ENCODE measurements at regions not wholly inside any gene's neighbourhood (a gene's known extent, or its start where the extent isn't known, plus 50 kb on each side); places are given as distances from the start of the nearest gene placed in this dataset.
"Not testable (repeated sequence)": the region's sequence is repeated elsewhere in the genome, so short reads cannot be mapped to it uniquely, and the experiment has no call there.

DNA sequence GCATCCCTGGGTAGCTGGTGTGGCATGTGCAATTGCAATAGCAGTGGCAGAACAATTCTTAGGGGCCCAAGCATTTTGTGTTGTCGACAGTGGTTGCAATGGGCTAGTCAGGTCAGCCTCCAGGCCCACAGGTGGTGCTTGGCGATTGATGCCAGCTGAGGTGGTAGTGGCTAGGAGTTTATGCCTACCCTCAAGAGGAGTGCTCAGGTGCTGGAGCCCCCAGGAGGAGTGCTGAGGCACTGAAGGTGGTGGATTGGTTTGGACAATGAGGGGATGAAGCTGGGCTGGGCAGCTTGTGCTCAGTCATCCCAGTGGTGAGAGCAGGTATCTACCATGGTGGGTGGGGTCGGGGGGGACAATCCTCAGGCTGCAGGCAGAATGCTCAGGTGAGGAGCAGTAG lies 877.9 kb upstream of the TMEFF2 start:
- DNase-seq = no peak

- DNase-seq = not testable (repeated sequence)
Measured at GRCh38 chr2:193025556-193025955, 830.8 kb upstream of the TMEFF2 start.

DNA sequence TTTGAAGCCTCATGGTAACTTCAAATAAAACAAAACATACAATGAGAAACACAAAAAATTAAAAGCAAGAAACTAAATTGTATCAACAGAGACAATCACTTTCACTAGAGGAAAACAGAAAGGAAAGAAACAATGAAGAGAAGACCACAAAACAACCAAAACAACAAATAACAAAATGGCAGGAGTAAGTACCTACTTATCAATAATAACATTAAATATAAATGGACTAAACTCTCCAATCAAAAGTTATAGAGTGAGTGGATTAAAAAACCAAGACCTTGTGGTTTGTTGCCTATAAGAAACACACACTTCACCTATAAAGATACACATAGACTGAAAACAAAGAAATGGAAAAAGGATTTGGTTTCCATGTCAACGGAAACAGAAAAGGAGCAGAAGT lies 830.1 kb upstream of the TMEFF2 start:
- no peak for DNase-seq

GRCh38 chr2:193011870-193012269 lies 817.1 kb upstream of the TMEFF2 start:
- DNase-seq = no peak

DNA sequence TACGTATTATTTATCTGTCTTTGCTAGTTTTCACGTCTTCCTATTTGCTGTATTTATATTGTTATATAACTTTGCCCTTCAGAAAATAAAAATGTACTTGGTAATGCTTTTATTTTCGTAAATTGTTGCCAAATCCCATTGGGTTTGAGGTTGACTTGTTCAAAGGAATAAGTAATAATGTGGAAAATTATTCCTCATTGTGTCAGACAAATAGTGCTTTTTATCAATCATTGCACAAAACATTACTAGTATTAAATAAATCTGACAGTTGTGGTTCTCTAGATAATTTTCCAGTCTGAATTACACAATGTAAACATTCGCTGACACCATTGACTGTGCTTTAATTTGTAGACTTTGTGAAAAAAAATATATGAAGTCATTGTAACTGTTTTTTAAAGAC lies 798.3 kb upstream of the TMEFF2 start:
- no peak for DNase-seq

- DNase-seq = no peak
Measured at GRCh38 chr2:192983173-192983572, 788.4 kb upstream of the TMEFF2 start.

DNA sequence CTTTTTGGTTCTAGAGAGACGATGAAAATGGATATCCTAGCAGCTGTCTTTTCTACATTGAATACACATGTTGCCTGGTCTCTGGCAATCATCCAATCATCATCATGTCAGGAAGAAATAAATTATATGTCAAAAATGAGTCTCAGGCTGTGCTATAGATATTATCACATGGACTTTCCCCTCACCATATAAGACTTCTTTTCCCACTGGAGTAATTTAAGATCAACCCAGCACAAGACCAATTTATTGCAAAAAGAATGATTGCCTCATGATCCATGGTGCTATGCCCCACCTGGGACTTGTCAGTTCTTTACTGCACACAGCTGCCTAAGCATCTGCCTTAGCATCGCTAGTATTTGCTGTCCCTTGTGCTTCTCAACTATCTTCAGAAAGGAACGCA lies 783.7 kb upstream of the TMEFF2 start:
- DNase-seq = no peak

- DNase-seq = no peak
Measured at GRCh38 chr2:192971981-192972380, 777.2 kb upstream of the TMEFF2 start.

DNA sequence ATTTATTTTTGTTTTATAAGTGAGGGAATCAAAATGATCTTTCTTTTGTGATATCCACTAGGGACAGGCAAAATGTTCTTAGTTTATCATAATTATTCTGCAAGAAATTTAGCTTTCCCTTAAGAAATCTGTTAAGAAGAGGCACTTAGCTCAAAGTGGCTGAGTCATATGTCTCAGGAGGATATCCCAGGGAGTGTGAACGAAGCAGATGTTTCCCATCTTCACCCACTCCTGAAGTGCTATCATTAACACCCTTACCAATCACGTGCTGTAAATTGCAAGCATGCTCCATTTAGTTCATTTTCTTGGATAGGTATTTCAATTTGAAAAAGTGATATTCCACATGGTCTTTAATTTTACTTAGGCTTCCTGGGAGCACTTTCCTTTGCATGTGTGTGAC lies 774.3 kb upstream of the TMEFF2 start:
- no peak for DNase-seq

DNA sequence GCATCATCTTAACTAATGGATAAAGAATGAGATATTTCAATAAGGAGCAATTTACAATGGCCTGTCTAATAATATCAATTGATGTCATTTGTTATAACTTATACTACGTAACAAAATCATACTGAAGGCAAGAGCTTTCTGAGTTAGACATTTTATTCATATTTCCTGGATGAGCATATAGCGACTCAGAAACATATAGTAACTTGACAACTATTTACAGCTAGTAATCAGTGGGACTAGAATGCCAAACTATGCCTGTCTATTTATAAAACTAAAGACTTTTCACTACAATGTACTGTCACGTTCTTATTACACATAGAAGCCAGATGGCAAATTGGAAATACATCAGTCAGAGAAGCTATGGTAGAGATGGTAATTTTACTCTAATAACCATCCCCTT lies 766.2 kb upstream of the TMEFF2 start:
- DNase-seq = no peak

DNA sequence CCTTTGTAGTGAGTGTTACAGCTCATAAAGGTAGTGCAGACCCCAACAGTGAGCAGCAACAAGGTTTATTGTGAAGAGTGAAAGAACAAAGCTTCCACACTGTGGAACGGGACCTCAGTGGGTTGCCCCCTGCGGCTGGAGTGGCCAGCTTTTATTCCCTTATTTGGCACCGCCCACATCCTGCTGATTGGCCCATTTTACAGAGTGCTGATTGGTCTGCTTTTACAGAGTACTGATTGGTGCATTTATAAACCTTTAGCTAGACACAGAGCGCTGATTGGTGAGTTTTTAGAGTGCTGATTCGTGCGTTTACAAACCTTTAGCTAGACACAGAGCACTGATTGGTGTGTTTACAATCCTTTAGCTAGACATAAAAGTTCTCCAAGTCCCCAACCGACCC lies 763.9 kb upstream of the TMEFF2 start:
- DNase-seq = not testable (repeated sequence)

DNA sequence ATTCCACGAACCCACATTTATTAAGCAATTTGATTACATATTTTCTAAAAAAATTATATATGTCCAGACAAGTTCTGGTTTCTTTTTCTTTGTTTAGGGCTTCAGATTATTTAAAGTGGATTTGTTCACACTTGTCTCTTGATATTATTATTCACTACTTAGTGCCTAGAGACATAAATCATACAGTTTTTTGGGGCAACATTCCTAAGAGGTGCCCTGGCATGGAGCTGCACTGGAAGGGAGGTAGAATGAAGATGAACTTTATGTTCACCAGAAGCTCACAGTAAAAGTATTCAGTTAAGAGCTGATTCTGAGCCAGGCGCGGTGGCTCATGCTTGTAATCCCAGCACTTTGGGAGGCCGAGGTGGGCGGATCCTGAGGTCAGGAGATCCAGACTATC lies 762.7 kb upstream of the TMEFF2 start:
- DNase-seq = no peak

DNA sequence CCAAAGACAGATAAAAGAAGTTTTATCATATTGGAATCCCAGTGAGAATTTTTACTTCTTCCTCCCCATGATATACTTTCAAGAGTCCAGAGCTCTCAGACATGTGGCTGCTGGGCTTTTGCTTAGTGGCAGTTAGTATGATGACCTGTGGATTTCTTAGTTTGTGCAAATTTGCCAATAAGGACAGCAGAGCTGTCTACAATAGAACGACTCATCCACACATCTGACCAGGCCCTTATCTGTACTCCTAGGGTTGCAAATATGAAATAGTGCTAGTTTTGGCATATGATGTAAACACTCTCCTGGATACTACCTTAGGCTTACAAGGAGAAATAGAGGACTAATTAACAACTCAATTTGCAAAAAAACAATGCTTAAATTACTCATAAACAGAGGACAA lies 758.4 kb upstream of the TMEFF2 start:
- no peak for DNase-seq

GRCh38 chr2:192952245-192952644 lies 757.5 kb upstream of the TMEFF2 start:
- DNase-seq = no peak

DNA sequence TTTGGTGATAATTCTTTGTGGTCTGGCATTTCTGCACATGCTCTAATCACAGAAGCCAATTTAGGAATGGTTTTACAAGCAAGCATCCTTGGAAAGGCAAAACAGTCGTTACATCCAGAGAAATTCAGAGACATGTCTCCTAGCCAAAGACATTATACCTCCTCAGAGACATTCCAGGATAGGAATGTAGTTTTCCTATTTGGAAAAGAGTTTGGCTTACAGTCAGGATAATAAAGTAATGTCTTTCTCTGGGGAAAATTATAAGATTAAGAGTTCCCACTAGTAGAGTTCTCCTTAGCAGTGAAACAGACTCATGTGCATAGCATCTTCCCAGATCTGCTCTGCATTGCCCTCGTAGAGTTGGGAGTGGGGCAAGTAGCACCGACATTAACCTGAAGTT lies 753.6 kb upstream of the TMEFF2 start:
- no peak for DNase-seq

DNA sequence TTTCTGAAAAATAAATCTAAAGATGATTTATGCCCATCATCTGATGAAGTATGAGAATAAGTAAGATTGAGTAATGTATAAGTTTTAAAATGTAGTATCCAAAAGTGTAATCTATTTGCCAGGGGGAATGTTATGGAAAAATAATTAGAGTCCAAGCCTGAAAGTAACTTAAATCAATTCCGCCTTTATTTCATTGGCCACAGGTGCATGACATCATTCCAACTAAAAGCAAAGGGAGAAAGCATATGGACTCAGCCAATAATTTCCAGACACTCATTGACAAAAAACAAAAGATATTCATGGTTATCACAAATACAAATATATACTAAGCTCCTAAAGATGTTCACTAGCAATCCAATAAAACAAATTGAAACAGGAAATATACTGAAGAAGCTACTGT lies 752.6 kb upstream of the TMEFF2 start:
- DNase-seq = no peak

DNA sequence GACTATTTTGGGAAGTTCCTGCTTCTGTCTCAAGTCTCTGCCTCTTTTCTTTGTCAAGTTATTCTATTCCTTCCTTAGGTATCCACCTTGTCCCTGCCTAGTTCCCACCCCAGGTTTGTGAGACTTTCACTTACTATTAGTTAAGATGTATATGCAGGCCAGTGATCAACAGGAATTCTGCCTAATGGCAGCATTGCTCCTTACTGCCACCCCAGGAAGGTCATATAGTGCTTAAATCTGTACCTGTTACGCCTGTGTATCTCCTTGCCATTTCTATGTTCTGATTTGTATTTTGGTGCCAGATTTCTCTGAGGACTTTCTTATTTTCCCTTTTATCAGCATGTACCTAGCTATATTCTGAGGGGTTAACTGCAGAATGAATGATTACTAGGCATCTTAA lies 746.0 kb upstream of the TMEFF2 start:
- no peak for DNase-seq

- DNase-seq = no peak
Measured at GRCh38 chr2:192932376-192932775, 737.6 kb upstream of the TMEFF2 start.

DNA sequence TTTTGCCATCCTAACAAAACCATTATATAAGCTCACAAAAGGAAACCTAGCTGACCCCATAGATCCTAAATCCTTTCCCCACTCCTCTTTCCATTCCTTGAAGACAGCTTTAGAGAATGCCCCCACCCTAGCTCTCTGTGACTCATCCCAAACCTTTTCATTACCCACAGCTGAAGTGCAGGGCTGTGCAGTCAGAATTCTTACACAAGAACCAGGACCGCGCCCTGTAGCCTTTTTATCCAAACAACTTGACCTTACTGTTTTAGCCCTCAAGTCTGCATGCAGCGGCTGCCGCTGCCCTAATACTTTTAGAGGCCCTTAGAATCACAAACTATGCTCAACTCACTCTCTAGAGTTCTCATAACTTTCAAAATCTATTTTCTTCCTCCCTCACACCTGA lies 726.9 kb upstream of the TMEFF2 start:
- not testable (repeated sequence) for DNase-seq

DNA sequence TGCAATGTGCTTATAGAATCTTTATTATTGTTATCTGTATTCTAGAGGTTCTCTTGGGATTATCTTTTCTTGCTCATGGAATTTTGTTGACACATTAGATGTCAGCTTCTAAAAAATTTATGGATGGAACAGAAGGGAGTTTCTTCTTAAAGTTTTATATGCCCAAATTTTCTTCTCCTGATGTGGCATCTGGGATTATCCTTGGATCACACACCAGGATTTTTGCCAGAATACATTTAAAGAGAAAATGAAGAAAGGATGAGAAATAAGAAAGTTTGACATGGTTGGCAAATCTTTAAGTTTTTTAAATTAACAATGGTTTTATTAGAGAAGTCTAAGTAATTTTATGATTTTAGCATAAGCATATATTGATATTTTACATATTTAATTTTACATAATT lies 706.7 kb upstream of the TMEFF2 start:
- no peak for DNase-seq

DNA sequence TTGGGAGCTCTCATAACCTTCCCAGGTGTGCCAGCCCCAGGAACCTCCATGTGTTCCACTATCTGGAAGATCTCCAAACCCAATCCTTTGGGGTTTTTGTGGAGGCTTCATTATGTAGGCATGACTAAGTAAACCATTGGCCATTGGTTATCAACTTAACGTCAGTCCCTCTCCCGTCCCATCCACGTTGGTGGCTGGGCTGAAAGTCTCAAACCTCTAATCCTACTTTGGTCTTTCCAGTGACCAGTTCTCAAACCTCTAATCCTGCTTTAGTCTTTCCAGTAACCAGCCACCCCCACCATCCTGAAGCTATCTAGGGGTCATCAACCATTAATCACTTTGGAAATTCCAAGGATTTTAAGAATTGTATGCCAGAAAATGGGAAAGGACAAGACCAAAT lies 704.7 kb upstream of the TMEFF2 start:
- DNase-seq = no peak

- not testable (repeated sequence) for DNase-seq
Measured at GRCh38 chr2:192893976-192894375, 699.2 kb upstream of the TMEFF2 start.

DNA sequence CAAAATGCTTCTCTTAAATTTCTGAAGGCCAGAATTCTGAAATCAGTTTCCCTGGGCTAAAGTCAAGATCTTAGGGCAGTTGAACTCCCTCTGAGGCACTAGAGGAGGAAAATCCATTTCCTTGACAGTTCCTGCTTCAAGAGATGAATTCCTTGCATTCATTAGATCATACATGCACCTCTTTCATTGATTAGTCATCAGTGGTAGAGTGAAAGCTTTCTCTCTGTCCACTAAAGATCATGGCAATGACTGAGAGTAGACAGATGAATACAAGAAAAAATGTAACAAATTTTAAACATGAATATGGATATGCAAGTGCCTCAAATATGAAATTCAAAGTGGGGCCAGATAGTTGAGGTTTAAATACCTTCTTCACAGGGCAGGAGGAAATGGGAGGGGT lies 693.4 kb upstream of the TMEFF2 start:
- no peak for DNase-seq

DNA sequence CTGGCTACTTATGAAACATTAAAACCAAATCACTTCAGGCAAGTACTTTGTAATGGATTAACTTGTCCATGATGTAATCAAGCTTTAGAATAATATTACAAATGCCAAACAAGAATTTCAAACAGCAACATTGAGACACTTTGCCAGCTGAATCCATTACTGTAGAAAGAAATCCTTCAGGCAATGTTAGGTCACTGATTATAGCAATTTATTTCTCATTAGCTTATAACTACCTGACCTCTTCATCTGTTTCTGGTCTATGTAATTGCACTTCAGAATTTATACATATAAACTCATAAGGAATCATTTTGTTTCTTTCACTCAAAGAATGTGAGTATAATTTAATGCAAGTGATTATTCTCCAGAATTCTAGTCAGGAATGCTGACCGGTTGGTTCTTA lies 692.6 kb upstream of the TMEFF2 start:
- DNase-seq = no peak

GRCh38 chr2:192886636-192887035 lies 691.9 kb upstream of the TMEFF2 start:
- DNase-seq = no peak

DNA sequence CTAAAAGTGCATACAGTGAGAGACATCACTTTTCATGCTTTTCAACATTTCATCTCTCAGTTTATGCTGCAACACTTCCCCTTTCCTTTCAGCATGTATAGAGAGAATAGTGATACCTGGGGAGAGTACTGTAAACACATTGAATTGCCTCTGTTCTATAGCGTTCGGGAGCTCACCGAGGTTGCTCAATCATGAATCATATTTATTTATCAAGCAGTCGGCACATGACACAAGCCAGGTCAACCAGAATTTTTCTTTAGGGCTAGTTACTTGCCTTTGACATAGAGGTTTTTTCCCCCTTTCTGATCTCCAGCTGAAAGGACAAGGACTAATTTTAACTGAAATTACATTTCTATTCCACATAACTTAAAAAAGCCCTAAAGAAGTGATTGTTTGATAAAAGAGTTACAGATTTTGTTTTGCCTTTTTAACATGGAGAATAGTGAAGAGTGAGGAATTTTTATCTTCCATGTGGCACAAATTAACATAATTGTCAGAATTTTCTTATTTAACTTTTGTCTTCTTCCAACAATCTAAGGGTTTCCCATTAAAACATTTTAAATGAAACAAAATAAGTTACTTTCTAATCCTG lies 690.9 kb upstream of the TMEFF2 start:
- DNase-seq = no peak
